ENCODE measurements at regions not wholly inside any gene's neighbourhood (a gene's known extent, or its start where the extent isn't known, plus 50 kb on each side); places are given as distances from the start of the nearest gene placed in this dataset.

DNA sequence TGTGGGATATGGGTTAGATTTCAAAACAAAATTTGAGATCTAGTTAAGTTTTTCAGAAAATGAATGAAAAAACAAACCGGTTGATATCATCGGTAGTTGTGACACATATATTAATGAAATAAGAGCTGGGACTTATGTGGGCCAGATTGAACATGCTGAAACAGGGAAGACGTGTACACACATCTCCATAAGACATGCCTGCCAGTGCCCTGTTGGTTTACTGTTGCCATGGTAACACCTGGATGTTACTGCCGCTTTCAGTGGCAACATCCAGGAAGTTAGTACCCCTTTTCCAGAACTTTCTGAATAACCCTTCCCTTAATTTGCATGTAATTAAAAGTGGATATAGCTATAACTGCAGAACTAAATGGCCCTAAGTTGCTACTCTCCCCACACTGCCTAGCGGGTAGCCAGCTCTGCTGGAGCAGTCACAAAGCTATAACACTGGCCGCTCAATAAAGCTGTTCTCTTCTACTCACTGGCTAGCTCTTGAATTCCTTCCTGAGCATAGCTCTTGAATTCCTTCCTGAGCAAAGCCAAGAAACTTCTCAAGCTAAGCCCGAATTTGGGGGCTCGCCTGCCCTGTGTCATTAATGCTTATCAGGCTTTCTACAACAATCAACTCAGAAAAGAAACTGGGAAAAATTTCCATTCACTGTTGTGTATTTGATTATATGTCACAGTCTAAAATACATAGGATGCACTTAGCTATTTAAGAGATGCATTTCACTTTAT, 776.3 kb upstream of the CDH7 start:
- no peak overlapping the region for H3K4me2 ChIP-seq
- H3K4me1 ChIP-seq (ENCODE audit: low read depth, poor library complexity, severe bottlenecking): no peaks in the 10 kb centered on the region
- H3K79me2 ChIP-seq (ENCODE audit: insufficient read depth, low read depth): no peaks in the 10 kb centered on the region
- no peaks in the 10 kb centered on the region for H4K20me1 ChIP-seq (ENCODE audit: insufficient read depth)
- H2AFZ ChIP-seq (ENCODE audit: low read depth): no peak overlapping the region
- no peak overlapping the region for H3K9ac ChIP-seq
- TF ChIP-seq CTCF (conservative IDR thresholded peaks at IDR 0.05; ENCODE audit: low read depth, low read length): no peak
- H3K27ac ChIP-seq: no peak overlapping the region
- H3K4me3 ChIP-seq (IDR thresholded peaks at IDR 0.05; ENCODE audit: insufficient read depth, low read depth, low read length): no peak overlapping the region
- no peaks in the 10 kb centered on the region for H3K36me3 ChIP-seq (ENCODE audit: insufficient read depth)
- no peaks in the 10 kb centered on the region for H3K27me3 ChIP-seq (ENCODE audit: insufficient read depth, low read depth)

GRCh38 chr18:64972545-64972944, 778.3 kb upstream of the CDH7 start:
- no peaks in the 10 kb centered on the region for H3K79me2 ChIP-seq (ENCODE audit: insufficient read depth, low read depth)
- H3K27me3 ChIP-seq (ENCODE audit: insufficient read depth, low read depth): no peaks in the 10 kb centered on the region
- no peaks in the 10 kb centered on the region for H4K20me1 ChIP-seq (ENCODE audit: insufficient read depth)
- no peaks in the 10 kb centered on the region for H3K36me3 ChIP-seq (ENCODE audit: insufficient read depth)
- no peaks in the 10 kb centered on the region for H3K4me1 ChIP-seq (ENCODE audit: low read depth, poor library complexity, severe bottlenecking)
- H3K27ac ChIP-seq: no peak overlapping the region
- no peak for TF ChIP-seq CTCF (conservative IDR thresholded peaks at IDR 0.05; ENCODE audit: low read depth, low read length)
- no peak overlapping the region for H2AFZ ChIP-seq (ENCODE audit: low read depth)
- H3K9ac ChIP-seq: no peak overlapping the region
- no peak overlapping the region for H3K4me2 ChIP-seq
- H3K4me3 ChIP-seq (IDR thresholded peaks at IDR 0.05; ENCODE audit: insufficient read depth, low read depth, low read length): no peak overlapping the region

- Histone ChIP-seq H3K4me3 (IDR thresholded peaks at IDR 0.05; ENCODE audit: insufficient read depth, low read depth, low read length) (no peak overlapping the region), H3K9ac (no peak overlapping the region), H3K4me1 (ENCODE audit: low read depth, poor library complexity, severe bottlenecking) (no peaks in the 10 kb centered on the region), H3K27ac (no peak overlapping the region), H3K27me3 (ENCODE audit: insufficient read depth, low read depth) (no peaks in the 10 kb centered on the region), H3K36me3 (ENCODE audit: insufficient read depth) (no peaks in the 10 kb centered on the region), H3K79me2 (ENCODE audit: insufficient read depth, low read depth) (no peaks in the 10 kb centered on the region), H3K4me2 (no peak overlapping the region), H4K20me1 (ENCODE audit: insufficient read depth) (no peaks in the 10 kb centered on the region), H2AFZ (ENCODE audit: low read depth) (no peak overlapping the region)
- no peak for TF ChIP-seq CTCF (conservative IDR thresholded peaks at IDR 0.05; ENCODE audit: low read depth, low read length)
Observed at GRCh38 chr18:64966667-64967066, 784.1 kb upstream of the CDH7 start.

DNA sequence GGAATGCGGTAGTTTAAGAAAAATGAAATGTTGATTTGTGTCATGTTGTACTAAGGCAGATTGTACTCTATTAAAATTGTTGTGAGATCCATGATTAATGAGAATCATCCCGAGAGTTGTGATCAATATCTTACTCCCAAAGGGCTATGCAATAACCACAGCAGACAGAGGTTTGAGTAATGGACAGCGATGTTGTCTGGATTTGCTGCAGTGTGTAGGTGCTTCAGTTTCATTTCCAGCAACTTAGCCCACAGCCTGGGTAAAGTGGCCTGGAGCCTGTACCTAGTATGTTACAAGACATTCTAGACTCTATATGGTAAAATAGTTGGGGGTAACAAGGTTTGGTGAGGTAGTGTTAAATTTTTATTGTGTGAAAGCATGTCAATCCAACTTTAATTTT, 794.3 kb upstream of the CDH7 start:
- H3K79me2 ChIP-seq (ENCODE audit: insufficient read depth, low read depth): no peaks in the 10 kb centered on the region
- no peak overlapping the region for H2AFZ ChIP-seq (ENCODE audit: low read depth)
- no peak for TF ChIP-seq CTCF (conservative IDR thresholded peaks at IDR 0.05; ENCODE audit: low read depth, low read length)
- H3K4me1 ChIP-seq (ENCODE audit: low read depth, poor library complexity, severe bottlenecking): no peaks in the 10 kb centered on the region
- no peaks in the 10 kb centered on the region for H3K36me3 ChIP-seq (ENCODE audit: insufficient read depth)
- H3K9ac ChIP-seq: no peak overlapping the region
- no peaks in the 10 kb centered on the region for H3K27me3 ChIP-seq (ENCODE audit: insufficient read depth, low read depth)
- no peaks in the 10 kb centered on the region for H4K20me1 ChIP-seq (ENCODE audit: insufficient read depth)
- H3K4me3 ChIP-seq (IDR thresholded peaks at IDR 0.05; ENCODE audit: insufficient read depth, low read depth, low read length): no peak overlapping the region
- H3K4me2 ChIP-seq: no peak overlapping the region
- no peak overlapping the region for H3K27ac ChIP-seq

Measured in KMS-11 (cell line).